Umbilical cord (tissue), 1 donor: ENCODE measurements at regions not wholly inside any gene's neighbourhood (a gene's known extent, or its start where the extent isn't known, plus 50 kb on each side); places are given as distances from the start of the nearest gene placed in this dataset.
A peak's percentile ranks its signal among the peaks of the same experiment; 100 is the strongest.

Experiments used
- DNase-seq: peaks from one replicate; pipeline ENCODE4 v3.0.0-alpha.2; 2015; ENCODE audit warnings: low spot score

DNA sequence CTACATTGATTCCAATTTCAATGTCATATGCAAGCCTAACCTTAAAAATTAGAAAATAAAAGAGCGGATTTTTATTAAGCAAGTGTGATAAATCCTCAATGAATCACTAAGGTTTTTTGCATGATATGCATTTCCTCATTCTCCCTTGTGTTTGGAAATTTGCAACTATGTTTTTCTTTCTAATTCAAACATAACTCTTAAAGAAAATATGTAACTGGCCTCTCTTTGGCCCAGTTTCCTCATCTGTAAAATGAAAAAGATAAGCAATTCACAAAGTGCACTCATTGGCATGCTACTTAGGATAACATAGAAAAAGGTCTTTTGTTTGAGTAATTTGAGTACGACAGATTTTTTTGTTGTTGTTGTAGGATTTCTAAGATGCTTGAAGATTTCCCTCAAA lies 295.5 kb downstream of the CDH11 start:
- peak; percentile 13 for DNase-seq

DNA sequence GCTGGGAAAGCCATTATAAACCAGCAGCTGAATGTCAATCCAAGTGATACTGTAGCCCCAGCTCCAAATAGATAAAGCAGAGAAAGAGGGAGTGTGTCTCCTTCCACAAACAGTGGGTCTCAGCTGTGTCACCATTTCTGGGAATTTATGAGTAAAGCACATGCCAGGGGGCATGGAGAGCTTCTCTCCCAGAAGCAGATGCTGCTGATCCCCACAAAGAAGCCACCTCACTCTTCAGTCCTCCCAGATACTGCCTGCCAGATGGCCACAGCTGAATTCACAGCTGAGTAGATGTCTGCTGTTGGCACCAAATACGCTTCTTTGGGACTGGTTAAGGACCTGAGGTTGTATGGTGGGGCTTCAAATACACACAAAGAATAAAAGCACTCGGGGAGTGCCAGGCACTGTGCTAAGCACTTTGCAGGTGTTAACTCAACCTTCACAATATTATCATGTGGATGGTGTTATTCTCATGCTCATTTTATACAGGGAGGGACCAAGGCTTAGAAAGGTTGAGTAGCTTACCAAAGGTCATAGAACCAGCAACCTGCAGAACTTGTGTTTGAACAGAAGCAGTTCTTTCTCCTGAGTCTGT lies 298.3 kb downstream of the CDH11 start:
- no peak for DNase-seq

DNA sequence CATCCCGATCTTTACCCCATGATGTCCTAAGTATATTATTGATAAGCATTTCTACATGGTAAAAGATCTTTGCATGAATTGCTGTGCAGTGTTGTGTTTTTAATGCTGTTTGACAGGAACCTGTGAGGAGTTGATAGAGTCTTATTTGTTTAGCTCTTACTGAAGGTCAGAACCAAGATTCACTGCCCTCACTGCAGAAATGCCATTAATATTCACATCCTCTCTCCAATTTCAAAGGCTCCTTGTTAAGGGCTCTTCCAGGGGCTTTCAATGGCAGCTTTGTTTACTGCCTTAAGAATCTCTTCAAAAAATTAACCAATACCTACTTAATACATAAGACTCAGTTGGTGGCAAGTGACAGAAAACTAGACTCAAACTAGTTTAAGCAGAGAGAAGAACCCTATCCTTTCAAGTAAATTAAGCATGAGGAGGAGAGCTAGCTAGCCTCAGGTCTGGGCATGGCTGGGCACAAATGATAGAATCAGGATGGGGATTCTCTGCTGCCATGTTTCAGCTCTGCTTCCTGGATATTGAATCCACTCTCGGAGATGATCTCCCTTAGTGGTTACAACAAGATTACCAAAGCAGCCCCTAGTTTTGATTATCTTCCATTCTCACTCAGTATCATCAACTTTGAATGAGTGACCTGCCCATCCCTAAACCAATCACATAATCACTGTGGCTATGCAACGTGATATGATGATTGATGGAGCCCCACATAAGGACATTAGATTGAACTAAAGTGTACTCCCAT lies 311.8 kb downstream of the CDH11 start:
- DNase-seq = no peak

DNA sequence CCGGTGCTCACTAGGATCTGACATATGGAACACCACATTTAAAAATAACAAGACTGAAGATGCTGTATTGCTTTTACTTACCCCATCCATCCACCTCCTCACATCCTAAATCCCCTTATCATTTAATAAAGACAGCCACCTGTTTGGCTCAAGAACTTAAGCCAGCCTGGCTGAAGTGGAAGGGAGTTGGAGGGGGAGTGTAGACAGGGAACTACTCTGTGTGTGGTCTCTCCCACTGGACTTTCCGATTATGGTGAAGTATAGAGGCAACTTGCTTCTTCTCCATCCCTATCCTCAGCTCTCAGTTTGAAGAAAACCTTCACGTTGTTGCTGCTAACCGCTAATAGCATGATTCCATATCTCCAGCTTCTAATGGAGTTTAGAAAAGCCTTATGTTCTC lies 313.4 kb downstream of the CDH11 start:
- peak; percentile 18 for DNase-seq

DNA sequence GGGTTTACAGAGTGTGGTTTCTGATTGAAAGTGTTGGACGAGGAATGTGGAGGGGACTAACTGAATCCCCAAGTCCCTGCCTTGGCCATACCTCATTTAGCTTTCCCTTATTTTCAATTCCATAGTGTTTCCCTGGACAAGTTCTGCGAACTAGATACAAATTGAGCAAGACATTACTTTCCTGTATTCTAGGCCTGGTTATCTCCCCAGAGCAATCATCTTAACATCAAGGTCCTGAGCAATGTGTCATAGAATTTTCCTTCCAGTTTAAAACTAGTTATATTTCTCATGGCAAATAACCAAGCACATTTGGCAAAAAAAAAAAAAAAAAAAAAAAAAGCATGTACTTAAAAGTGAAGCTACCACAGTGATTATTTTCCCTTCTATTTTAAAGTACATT lies 330.1 kb downstream of the CDH11 start:
- DNase-seq = no peak

DNA sequence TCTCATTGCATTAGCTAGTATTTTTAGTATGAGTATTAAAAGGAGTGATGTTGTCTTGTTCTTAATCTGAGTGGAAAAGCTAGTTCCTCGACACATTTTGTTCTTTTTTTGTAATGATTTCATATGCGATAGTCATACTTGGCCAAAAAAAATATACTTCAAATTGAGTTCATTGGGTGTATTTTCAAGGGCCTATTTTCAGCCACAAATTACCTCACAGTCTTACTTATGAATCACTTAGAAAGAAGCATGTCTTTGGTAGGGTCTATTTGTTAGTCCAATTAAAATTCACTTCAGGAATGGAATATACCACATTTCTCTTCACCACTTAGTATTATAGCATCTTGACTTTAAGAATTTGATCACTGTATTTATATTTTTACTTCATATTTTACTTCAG lies 337.2 kb downstream of the CDH11 start:
- DNase-seq = no peak

DNA sequence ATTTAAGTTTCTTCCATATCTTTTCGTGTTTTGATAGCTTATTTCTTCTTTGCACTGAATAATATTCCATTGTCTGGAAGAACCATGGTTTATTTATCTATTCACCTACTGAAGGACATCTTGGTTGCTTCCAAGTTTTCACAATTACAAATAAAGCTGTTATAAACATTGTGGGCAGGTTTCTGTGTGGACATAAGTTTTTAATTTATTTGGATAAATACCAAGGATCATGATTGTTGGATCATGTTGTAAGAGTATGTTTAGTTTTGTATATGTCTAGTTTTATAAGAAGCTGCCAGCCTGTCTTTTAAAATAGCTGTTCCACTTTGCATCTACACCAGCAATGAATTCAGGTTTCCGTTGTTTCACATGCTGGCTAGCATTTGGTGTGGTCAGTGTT lies 339.4 kb downstream of the CDH11 start:
- DNase-seq = no peak

DNA sequence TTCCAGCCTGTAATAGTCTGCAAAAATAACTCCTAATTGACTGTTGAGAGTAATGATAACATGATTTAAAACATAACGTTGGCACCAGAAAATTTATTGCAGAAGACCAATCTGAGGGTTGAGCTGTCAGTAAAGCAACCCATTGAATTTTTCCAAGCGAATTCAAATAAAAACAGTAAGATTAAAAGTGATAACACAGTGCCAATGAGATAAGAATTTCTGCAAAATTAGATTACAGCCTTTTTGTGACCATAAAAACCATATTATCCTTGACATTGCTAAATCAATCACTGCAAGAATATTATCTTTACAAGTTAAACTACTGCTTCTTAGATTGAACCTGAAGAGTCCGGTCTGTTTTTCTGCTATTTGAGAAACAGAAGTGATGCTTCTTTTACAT lies 341.4 kb downstream of the CDH11 start:
- DNase-seq = no peak

DNA sequence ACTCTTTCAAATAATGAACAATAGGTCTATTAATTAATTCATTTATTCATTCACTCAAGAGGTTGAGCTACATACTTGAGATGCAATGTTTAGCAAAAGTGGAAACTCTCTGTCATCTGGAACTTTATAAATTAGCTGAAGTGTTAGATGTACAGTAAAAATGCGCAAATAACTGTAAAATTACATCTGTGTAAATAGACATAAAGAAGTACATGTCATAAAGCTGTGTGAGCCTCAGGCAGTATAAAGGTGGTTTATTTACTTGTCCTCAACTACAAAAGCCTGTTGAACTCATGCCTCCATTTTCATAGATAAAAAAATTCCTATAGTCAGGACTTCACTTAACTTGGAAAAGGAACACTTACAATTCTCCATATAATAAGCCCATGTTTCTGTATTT lies 343.1 kb downstream of the CDH11 start:
- DNase-seq = no peak

DNA sequence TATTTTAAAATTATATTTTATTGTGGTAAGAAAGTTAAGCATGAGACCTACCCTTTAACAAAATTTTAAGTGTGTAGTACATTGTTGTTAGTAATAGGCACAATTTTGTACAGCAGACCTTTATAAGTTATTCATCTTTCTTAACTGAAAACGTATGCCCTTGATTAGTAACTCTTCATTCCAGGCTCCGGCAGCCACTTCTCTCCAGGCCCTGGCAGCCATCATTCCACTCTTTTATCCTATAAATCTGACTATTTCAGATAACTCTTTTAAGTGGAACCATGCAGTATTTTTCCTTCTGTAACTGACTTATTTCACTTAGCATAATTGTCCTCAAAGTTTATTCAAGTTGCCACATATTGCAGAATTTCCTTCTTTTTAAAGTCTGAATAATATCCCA lies 348.2 kb downstream of the CDH11 start:
- peak; percentile 31 for DNase-seq

DNA sequence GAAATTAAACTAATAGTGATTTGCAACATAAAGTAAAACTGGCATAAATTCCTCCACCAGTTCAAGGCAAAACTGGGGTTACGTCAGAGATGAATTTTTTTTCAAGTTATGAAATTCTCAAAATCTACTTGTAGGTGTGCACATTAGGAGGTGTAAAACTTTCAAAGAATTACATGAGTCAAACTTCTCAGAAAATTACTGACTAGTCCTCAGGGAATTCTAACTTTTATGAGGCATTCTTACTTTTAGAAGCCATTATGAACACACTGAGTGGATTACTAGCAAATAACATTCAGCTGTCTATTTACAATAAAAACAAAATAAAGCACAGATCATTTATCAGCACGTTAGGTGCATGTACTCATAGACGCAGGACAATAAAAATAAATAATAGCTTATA lies 348.7 kb downstream of the CDH11 start:
- DNase-seq = no peak

DNA sequence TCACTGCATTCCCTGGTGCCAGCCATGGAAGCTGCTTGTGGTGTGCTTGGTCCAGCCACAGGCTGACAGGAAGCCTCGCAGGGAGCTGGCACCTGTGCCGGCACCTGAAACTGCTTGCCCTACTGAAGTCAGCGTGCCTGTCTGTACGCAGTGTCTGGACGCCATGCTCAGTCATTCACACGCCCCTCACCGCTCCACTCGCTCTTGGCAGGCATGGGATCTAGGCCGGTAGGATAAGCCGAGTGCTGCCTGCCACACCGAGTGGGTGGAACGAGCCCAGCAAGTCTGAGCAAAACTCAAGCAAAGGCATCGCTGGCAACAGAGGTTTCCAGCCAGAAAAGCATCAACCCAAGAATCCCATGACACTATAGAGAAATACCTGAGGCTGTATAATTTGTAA lies 350.6 kb downstream of the CDH11 start:
- DNase-seq = no peak

DNA sequence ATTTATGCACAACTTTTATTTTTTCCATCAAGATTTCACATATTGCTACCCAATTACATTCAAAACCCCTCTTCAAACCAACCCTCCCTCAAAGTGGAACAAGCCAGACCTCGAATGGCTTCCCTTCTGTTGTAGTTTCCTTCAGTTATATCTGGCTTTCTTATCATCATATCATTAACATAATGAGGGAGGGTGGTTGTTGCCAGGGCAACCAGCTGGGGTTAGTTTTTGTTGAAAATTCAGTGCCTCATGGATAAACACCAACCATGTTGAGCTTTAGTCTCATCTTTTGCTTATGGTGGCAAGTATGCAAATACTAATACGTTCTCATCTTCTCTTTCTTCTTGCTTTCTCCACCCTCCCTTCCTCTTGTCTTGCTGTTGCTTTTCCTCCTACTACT lies 359.7 kb downstream of the CDH11 start:
- DNase-seq = no peak

DNA sequence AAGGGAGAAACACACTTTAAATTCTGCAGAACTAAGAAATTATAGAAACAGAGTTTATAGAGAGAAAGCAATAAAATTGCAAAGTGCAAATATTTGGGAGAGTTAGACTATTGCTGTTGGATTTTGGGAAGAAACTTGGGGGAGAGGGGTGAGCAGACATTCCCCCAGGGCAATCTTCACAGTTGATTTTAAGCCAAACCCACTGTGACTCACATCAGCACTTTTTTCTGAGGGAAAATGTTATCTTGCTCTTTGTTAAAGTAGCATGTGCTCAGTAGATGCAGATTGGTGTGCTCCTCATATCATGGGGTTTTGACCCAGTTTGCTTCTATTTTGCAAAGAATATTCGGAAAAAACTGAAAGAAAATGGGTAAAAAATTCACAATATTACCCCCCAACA lies 367.6 kb downstream of the CDH11 start:
- DNase-seq = peak; percentile 19

DNA sequence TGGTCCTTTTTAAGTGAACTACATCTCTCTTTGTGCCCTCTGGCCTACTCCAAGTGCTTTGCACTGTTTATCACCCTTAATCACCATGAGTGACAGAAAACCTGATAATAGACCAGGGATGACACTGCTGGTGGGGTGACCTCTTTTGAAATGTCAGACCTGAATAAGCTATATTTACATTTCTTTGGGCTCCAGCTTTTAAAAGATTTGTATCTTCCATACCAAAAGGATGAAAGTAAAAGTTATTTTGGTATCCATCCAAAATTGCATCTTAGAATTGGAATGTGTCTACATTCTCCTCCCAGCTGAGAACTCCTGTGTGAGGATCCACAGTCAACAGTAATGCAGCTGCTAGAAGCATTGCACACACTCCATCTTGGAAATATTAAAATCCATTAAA lies 370.0 kb downstream of the CDH11 start:
- DNase-seq = peak; percentile 85

DNA sequence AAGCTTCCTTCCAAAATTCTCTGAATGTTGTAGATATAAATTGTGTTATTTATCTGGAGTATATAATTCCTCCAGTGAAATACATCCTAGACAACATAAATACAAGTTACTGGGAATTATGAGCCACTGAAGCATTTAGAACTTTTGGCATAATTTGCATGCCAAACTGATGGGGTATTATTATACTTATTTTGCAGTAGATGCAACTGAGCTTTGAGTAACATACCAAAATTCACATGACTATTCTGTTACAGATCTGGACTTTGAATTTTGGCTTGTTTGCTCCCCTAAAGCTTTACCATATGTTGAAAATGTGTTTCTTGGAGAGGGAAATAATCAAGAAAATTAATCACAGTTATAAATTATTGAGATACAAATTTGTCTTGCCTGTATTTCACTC lies 372.5 kb downstream of the CDH11 start:
- DNase-seq = peak; percentile 36

DNA sequence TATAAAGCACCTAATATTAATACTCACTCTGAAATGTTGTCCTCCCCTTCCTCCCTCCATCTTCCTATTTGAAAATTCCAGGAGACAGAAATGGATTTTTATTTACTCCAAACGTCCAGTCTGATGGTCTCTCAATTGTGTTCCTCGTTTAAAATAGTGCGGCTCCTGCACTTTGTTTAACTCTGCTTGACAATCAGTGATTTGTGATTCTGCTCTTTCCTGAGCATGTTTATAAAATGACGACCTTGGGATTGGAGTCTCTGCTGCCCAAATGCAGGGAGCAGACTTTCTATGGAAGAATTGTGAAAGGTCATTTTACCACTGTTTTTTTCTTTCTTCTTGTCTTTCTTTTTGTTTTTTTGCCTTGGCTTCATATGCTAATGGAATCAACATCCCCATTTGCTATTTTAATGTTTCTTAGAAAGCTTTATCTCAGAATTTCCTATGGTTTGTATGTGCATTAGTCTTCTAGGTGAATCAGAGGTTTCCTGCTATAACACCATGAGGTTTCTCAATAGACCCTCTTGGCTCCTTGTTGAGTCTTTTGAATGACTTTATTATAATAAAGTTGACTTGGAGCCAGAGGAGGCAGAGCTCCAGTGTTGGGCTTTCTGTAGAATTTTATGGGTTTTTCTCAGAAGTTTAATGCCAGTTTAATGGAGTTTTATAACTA lies 376.5 kb downstream of the CDH11 start:
- no peak for DNase-seq

DNA sequence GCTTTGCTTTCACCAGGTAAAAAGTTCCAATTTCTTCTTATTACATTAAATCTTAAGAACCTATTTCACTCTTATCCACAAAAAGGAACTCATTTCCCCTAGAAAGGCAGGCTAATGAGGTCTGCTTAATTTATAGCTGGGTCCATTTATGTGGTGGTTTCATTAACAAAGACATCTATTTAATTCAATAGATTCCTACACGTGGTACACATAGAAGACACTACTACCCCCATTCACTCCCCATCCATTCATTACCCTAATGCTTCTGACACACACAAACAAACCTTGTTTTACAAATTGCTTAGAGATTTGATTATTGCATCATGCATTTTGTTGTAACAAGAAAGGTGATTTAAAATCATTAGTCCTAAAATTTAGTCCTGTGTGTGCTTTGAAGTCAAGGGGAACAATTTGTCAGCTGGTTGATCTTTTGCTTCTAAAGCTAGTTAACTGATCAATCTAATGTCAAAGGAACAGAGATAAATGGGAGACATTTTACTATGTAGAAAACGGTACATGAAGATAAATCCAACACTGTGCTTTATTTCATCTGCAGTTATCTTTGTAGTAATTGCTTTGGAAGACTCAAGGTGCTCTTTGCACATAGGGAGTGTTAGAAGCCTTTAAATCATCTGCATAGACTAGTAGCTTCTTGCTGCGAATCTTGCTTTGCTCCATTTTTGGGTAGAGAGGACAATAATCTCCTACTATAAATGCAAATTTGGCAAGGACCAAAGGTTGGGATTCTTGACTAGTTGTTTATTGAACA lies 379.2 kb downstream of the CDH11 start:
- no peak for DNase-seq

DNA sequence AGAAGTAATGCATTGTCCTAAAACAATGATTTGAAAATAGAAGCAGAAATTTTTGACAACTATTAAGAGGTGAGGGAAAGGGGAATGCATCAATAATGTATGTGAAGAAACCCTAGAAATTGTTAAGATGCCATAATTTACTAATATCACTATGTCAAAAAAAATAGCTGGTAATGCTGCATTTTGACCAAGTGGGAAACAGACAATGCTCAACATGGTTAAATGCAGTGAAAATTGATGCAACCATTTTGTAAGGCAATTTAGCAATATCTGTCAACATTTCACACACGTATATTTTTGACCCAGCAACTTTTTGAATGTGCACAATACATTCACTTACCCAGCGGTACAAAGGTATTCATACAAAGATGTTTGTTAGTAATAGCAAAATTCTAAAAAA lies 381.6 kb downstream of the CDH11 start:
- no peak for DNase-seq

DNA sequence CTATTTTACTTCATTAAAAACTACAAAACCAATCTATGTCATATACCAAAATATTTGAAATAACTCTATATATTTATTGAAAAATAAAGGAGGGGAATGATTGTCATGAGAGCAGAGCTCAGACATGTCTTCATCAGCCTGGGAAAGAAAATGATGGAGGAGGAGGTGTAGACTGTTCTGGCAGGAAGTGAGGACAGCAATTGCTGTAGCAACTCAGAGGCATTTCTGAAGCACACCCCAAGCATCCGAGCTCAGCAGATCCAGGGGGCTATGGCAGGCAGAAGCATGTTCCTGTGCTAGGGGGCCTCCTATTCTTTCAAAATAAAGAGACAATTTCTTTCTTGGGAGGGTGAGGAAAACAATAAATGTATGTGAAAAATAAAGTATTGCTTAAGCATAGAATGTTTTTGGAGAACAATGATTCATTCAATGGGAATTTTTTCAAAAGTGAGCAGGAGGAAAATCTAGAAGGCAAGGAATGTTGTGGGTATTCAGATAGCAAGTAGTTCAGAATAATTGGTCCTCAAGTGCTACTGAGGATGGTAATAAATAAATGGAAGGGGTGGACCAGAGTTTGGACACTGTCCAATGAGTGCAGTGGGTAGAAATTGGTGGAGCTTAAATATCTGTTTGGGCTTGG lies 383.4 kb downstream of the CDH11 start:
- no peak for DNase-seq

DNA sequence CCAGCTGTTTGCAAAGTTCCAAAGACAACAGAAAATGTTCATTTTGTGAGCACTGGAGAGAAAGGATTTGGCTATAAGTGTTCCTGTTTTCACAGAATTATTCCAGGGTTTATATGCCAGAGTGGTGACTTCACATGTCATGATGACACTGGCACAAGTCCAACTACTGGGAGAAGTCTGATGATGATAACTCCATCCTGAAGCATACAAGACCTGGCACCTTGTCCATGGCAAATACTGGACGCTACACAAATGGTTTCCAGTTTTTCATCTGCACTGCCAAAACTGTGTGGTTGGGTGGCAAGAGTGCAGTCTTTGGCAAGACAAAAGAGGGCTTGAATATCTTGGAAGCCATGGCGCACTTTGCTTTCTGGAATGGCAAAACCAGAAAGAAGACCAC lies 385.0 kb downstream of the CDH11 start:
- no peak for DNase-seq

DNA sequence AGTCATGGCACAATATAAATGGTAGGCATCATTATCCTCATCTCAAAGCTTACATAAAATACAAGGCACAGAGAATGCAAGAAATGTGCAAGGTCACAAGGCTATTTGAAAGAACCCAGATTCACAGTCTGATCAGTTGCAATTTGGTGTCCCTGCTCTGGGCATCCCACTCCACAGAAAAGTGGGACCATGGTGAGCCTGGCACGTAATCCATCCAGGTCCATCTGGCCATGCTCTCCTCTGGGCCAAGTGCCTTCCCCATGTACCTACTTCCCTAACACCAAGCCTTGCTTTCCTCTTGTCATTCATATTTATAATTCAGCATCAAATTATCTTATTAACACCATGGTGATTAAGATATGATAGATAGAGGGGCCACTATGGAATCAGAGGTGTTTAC lies 390.0 kb downstream of the CDH11 start:
- no peak for DNase-seq
